Transverse colon (tissue), 3 donors: ENCODE measurements at regions not wholly inside any gene's neighbourhood (a gene's known extent, or its start where the extent isn't known, plus 50 kb on each side); places are given as distances from the start of the nearest gene placed in this dataset.

Source experiments
- CTCF ChIP-seq, 5 experiments: fragments of 200-600 bp in 3 of 5; fragments of 450-650 bp in 2 of 5; sonication (generic) in 3 of 5; IDR thresholded peaks; 1 replicate in 2 of 5; 2 replicates in 3 of 5; pipeline ENCODE4 v1.5.1; 2016 to 2017; ENCODE audit warnings: antibody characterized with exemption in 5 of 5, inconsistent platforms in 3 of 5, mild to moderate bottlenecking in 2 of 5, moderate library complexity in 1 of 5
- POLR2A ChIP-seq: fragments of 450-650 bp; IDR thresholded peaks from one replicate; pipeline ENCODE4 v1.6.1; 2016; ENCODE audit warnings: antibody characterized with exemption, mild to moderate bottlenecking, moderate library complexity

- TF ChIP-seq CTCF (IDR thresholded peaks at IDR 0.05) (no peak), POLR2A (no peak)
These were observed 397.4 kb downstream of the PTPRU start for GRCh38 chr1:29633771-29634170.
